ENCODE measurements at regions not wholly inside any gene's neighbourhood (a gene's known extent, or its start where the extent isn't known, plus 50 kb on each side); places are given as distances from the start of the nearest gene placed in this dataset.
"Not testable (repeated sequence)": the region's sequence is repeated elsewhere in the genome, so short reads cannot be mapped to it uniquely, and the experiment has no call there.

DNA sequence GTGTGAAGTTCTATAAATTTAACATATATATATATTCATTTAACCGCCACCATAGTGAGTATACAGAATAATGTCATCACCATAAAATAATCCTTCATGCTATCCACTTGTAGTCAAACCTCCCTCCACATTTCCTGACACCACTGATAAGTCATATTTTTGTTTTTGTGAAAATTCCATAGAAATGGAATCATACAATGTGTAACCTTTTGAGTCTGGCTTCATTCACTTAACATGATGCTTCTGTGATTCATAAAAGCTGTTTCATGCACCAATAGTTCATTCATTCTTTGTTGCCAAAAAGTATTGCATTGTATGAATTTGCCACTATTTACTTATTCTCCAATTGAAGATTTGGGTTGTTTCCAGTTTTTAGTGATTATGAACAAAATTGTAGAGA is 497.5 kb upstream of the PCDH20 start:
- ATAC-seq = no peak

DNA sequence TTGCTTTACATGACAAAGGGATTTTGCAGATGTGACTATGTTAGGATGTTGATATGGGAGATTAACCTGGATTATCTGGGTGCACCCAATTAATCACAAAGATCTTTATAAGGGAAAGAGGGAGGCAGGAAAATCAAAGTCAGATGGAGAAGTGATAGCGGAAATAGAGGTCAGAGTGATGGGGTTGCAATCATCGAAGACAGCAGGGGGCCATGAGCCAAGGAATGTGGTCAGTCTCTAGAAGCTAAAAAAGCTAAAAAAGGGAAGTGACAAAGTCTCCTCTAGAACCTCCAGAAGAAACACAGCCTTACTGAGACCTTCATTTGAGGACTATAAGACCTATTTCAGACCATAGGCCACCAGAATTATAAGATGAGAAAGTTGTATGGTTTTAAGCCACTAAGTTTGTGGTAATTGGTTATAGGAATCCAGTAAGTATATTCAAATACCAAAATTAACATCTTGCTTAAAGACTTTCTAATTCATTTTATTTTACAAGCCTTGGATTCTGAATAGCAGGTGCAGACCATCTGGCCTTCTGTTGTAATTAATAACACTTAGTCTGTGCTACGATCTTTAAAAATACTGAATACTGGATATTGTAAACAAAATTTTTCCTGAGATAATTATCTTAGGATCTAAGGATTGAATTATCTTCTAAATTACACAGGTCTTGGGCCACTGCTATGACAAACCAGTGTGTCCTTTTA is 493.4 kb upstream of the PCDH20 start:
- H3K4me1 Mint-ChIP-seq = no peaks in the 10 kb centered on the region
- H3K27ac Mint-ChIP-seq = no peak overlapping the region
- H3K9me3 ChIP-seq (ENCODE audit: control insufficient read depth, low read length, poor library complexity, severe bottlenecking) = no peaks in the 10 kb centered on the region
- no peak overlapping the region for H3K4me3 Mint-ChIP-seq
- DNase-seq = no peak
- no peaks in the 10 kb centered on the region for H3K36me3 Mint-ChIP-seq (ENCODE audit: low read depth)
- H3K27me3 Mint-ChIP-seq = no peaks in the 10 kb centered on the region
- ATAC-seq = no peak

More for the DNA sequence above, 497.5 kb upstream of the PCDH20 start:
- DNase-seq = no peak
- no peaks in the 10 kb centered on the region for H3K4me1 Mint-ChIP-seq
- H3K27ac Mint-ChIP-seq = no peak overlapping the region
- H3K4me3 Mint-ChIP-seq = no peak overlapping the region
- H3K27me3 Mint-ChIP-seq = no peaks in the 10 kb centered on the region
- H3K9me3 ChIP-seq (ENCODE audit: control insufficient read depth, low read length, poor library complexity, severe bottlenecking) = peaks cover 2% of the 10 kb centered on the region
- H3K36me3 Mint-ChIP-seq (ENCODE audit: low read depth) = no peaks in the 10 kb centered on the region

DNA sequence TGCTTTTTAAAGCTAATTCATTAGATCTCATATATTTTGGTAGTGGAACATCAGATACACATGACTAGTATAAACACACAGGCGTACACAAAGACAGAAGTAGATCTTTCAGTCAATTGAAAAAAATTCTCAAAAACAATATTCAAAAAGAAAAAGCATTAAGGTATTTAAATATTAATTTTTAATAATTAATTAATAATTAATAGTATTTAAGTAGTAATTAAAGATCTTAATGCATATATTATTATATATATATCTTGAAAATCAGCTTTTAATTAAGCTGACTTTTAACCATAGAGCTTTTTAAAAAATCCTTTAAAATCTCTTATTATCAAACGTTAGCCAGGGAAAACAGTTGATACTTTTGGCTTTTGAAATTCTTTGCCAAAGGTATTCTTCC is 489.4 kb upstream of the PCDH20 start:
- Mint-ChIP-seq H3K27ac (no peak overlapping the region), H3K4me3 (no peak overlapping the region), H3K36me3 (ENCODE audit: low read depth) (no peaks in the 10 kb centered on the region), H3K4me1 (no peaks in the 10 kb centered on the region), H3K27me3 (no peaks in the 10 kb centered on the region)
- no peak for ATAC-seq
- DNase-seq = no peak
- no peaks in the 10 kb centered on the region for H3K9me3 ChIP-seq (ENCODE audit: control insufficient read depth, low read length, poor library complexity, severe bottlenecking)

DNA sequence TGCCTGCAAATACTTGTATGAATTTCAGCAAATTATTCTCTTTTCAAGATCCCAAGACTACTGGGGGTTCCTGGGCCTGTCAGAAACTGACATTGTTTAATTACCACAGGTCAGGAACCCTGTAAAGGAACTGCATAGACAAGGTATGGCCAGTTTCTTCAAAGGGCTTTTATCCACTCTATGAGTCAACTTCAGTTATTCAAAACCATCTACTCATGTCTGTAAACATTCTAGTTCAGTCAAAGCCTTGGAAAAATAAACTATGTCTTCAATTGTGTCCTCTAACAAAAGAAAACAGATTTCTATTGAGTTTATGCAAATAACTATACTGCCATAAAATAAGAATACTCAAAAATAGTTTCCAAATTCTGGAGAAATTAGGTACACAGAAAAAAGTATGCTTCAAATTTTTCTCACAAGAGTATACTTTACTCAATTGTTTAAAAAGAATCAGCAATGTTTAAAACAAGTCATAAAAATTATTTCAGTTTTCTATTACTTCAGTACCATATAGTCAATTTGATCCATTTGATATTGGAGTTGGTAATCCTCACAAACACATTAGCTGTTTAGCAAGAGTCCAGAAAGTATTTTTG is 486.4 kb upstream of the PCDH20 start:
- no peaks in the 10 kb centered on the region for H3K36me3 Mint-ChIP-seq (ENCODE audit: low read depth)

DNA sequence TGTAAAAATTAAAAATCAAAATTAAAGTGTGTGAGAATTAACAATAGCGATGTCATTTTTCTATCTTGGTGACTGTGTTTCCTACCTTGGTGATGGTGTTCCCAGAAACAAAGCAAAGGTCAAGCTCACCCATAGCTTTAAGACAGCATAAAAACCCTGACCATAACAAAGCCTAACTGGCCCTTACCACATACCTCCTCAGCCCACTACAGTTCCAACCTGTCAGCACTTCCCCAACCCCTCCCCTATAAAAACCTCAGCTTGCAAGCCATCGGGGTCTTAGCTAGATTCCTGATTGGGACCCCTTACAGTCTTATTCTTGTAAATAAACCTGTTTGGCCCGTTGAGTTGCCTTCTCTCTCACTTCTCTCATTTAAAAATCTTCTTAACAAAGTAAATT is 484.4 kb upstream of the PCDH20 start:
- Mint-ChIP-seq H3K27me3 (no peaks in the 10 kb centered on the region), H3K4me3 (no peak overlapping the region), H3K27ac (no peak overlapping the region), H3K36me3 (ENCODE audit: low read depth) (no peaks in the 10 kb centered on the region), H3K4me1 (no peaks in the 10 kb centered on the region)
- H3K9me3 ChIP-seq (ENCODE audit: control insufficient read depth, low read length, poor library complexity, severe bottlenecking) = no peaks in the 10 kb centered on the region
- no peak for DNase-seq
- no peak for ATAC-seq

More for the DNA sequence above, 486.4 kb upstream of the PCDH20 start:
- Mint-ChIP-seq H3K4me1 (no peaks in the 10 kb centered on the region), H3K27me3 (no peaks in the 10 kb centered on the region), H3K4me3 (no peak overlapping the region), H3K27ac (no peak overlapping the region)
- no peak for DNase-seq
- no peaks in the 10 kb centered on the region for H3K9me3 ChIP-seq (ENCODE audit: control insufficient read depth, low read length, poor library complexity, severe bottlenecking)
- ATAC-seq = no peak

DNA sequence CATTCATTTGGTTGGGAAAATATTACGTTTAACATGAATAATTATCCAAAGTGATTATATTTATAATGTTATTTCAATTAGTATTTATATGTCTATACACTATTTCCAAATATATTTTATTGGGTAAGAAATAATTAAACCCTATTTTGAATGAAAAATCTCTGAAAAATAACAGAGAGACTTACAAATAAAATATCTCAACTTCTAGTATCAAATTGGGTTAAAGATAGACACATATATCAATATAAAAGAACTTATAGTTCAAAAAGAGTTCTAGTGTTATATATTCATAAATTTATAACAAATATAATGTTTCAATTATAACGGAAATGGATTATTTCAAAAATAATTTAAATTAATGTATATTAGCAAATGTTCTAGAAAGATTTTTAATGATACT is 482.6 kb upstream of the PCDH20 start:
- Mint-ChIP-seq H3K27me3 (no peaks in the 10 kb centered on the region), H3K4me3 (no peak overlapping the region), H3K4me1 (no peaks in the 10 kb centered on the region), H3K36me3 (ENCODE audit: low read depth) (no peaks in the 10 kb centered on the region), H3K27ac (no peak overlapping the region)
- no peaks in the 10 kb centered on the region for H3K9me3 ChIP-seq (ENCODE audit: control insufficient read depth, low read length, poor library complexity, severe bottlenecking)
- DNase-seq = no peak
- ATAC-seq = no peak

DNA sequence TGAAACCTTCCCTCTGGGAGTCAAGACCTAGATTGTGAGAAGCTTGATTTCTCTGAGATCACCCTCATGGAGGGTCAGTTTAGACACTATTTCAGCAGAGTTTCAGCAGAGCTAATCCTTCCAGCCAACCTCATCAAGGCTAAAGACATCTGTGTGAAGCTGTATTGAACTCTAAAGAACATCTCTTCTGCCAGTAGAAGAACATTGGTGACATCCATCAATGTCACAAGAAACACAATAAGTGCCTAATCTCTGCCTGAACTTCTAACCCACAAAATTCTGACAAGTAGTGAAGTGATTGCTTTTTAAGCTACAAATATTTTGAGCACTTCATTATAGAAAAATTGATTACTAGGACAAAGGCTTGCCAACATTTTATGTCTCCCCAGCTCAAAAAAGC is 475.8 kb upstream of the PCDH20 start:
- no peaks in the 10 kb centered on the region for H3K9me3 ChIP-seq (ENCODE audit: control insufficient read depth, low read length, poor library complexity, severe bottlenecking)
- H3K27me3 Mint-ChIP-seq = no peaks in the 10 kb centered on the region
- H3K36me3 Mint-ChIP-seq (ENCODE audit: low read depth) = no peaks in the 10 kb centered on the region
- DNase-seq (no peak), ATAC-seq (no peak)
- no peaks in the 10 kb centered on the region for H3K4me1 Mint-ChIP-seq
- no peak overlapping the region for H3K4me3 Mint-ChIP-seq
- H3K27ac Mint-ChIP-seq = no peak overlapping the region

DNA sequence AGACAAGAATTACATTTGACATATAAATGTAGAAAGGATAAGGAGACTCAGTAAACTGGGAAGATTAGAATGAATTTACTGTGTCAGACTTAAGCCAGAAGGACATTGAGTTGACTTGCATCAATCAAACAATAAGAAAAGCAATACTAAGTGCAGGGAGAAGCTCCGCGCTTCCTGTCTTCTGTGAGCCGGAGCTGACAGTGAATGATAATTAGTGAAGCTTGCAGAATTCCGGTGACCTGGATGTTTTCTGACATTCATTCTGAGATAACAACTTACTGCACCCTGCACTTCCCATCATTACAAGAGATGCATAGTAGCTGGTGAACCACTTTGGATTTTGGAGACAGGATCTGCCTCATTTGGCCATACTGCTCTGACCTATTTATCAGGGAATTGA is 469.2 kb upstream of the PCDH20 start:
- H3K9me3 ChIP-seq (ENCODE audit: control insufficient read depth, low read length, poor library complexity, severe bottlenecking) = no peaks in the 10 kb centered on the region
- no peak overlapping the region for H3K27ac Mint-ChIP-seq
- no peak for ATAC-seq
- no peaks in the 10 kb centered on the region for H3K27me3 Mint-ChIP-seq
- no peak overlapping the region for H3K4me3 Mint-ChIP-seq
- H3K4me1 Mint-ChIP-seq = no peaks in the 10 kb centered on the region
- H3K36me3 Mint-ChIP-seq (ENCODE audit: low read depth) = no peaks in the 10 kb centered on the region
- DNase-seq = no peak

DNA sequence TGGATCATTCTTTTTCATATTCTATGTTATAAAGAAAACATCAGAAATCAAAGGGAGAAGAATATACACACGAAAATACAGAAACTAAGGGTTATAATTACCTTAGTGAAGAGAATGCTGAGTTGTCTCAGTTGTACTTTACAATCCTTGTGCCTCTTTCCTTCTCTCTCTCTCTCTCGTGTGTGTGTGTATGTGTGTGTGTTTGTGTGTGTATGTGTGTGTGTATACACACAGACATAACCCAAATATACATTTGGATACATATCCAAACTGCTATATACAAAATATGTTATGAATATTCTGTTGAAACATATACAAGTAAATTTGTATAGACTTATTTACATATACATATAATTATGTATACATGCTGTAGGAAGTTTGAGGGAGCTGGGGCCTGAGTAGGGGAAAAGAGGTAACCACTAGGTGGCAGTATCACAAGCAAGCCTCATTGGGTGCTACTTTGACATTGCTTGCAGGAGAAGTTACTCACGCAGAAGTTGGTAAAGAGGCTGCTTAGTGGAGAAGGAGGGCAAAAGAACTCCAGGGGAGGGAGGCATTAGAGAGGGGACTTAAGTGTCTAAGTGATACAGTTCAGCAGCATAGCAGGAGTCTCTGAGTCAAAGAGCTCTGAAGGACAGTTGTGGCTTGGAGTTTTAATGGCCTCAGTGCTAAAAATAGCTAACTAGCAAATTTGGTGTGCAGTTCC is 465.1 kb upstream of the PCDH20 start:
- no peaks in the 10 kb centered on the region for H3K4me1 Mint-ChIP-seq
- no peaks in the 10 kb centered on the region for H3K36me3 Mint-ChIP-seq (ENCODE audit: low read depth)
- H3K27ac Mint-ChIP-seq = no peak overlapping the region
- H3K4me3 Mint-ChIP-seq = no peak overlapping the region
- H3K9me3 ChIP-seq (ENCODE audit: control insufficient read depth, low read length, poor library complexity, severe bottlenecking) = no peaks in the 10 kb centered on the region
- ATAC-seq (peak; percentile 21), DNase-seq (no peak)
- no peaks in the 10 kb centered on the region for H3K27me3 Mint-ChIP-seq

DNA sequence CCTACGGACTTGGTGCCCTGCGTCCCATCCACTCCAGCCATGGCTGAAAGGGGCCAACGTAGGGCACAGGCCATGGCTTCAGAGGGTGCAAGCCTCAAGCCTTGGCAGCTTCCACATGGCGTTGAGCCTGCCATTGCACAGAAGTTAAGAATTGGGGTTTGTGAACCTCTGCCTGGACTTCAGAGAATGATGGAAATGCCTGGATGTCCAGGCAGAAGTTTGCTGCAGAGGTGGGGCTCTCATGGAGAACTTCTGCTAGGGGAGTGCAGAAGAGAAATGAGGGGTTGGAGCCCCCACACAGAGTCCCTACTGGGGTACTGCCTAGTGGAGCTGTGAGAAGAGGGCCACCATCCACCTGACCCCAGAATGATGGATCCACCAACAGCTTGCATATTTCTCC is 462.9 kb upstream of the PCDH20 start:
- not testable (repeated sequence) for H3K27me3 Mint-ChIP-seq; H3K27ac Mint-ChIP-seq; H3K4me3 Mint-ChIP-seq; DNase-seq; ATAC-seq; H3K4me1 Mint-ChIP-seq; H3K9me3 ChIP-seq (ENCODE audit: control insufficient read depth, low read length, poor library complexity, severe bottlenecking); H3K36me3 Mint-ChIP-seq (ENCODE audit: low read depth)

DNA sequence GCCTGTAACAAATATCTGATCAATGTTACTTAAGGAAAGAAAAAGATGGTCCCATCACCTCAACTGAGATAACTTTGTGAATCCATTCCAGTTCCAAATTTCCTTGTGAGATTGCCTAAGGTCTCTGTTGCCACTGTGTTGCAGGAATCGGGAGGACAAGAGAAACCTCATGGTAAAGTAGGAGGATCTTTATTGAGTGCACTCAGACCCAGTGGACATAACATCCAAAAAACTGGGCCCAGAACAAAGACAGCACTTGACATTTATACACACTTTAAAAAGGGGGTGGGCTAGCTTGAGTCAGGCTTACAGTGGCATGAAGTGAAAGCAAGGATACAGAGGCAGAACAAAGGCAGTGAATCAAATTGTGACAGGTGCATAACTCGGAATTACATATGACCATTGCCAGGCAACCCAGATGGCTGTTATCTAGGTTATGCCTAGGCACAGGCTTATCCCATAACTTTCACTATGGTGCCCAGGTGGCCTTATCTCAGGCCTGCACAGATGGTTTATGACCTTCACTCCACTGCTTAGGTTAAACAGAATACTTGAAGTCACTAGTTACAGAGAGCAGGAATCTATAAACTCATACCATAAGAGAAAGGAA is 459.4 kb upstream of the PCDH20 start:
- Mint-ChIP-seq H3K27me3 (no peaks in the 10 kb centered on the region), H3K27ac (no peak overlapping the region), H3K4me1 (no peaks in the 10 kb centered on the region), H3K4me3 (no peak overlapping the region), H3K36me3 (ENCODE audit: low read depth) (no peaks in the 10 kb centered on the region)
- H3K9me3 ChIP-seq (ENCODE audit: control insufficient read depth, low read length, poor library complexity, severe bottlenecking) = no peaks in the 10 kb centered on the region
- DNase-seq (no peak), ATAC-seq (no peak)

DNA sequence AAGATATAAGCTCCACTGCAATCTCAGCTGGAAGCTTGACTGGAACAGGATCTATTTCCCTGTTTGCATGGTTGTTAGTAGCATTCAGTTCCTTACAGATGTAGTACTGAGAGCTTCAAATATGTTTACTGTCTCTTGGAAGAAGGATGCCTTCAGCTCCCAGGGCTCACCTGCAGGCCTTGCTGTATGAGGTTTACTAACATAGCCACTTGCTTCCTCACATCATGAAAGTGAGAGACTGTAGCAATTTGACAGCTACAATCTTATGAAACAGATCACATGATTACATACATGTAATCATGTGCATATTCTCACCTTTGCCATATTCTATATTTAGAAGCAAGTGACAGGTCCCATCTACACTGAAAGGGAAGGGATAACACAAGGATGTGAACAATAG is 458.1 kb upstream of the PCDH20 start:
- H3K36me3 Mint-ChIP-seq (ENCODE audit: low read depth) = no peaks in the 10 kb centered on the region
- DNase-seq (no peak), ATAC-seq (no peak)
- H3K27ac Mint-ChIP-seq = no peak overlapping the region
- H3K27me3 Mint-ChIP-seq = no peaks in the 10 kb centered on the region
- H3K4me3 Mint-ChIP-seq = no peak overlapping the region
- H3K4me1 Mint-ChIP-seq = no peaks in the 10 kb centered on the region
- no peaks in the 10 kb centered on the region for H3K9me3 ChIP-seq (ENCODE audit: control insufficient read depth, low read length, poor library complexity, severe bottlenecking)

DNA sequence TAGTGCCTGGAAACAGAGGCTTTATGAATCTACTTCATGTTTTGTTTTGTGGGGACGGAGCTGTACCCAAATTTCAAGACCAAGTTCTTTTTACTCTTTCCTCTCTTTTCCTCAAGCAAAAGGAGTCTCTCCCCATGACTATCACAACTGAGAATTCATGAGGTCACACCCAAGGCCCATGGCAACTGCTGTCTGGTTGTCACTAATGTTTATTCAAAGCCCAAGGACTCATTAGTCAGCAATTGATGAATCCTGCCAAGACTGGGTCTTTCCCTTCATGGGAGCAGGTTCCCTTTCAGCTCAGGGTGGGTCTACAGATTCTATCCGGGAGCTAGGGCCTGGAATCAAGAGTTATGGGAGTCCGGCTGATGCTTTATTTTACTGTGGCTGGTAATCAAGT is 441.5 kb upstream of the PCDH20 start:
- H3K4me1 Mint-ChIP-seq = no peaks in the 10 kb centered on the region
- H3K36me3 Mint-ChIP-seq (ENCODE audit: low read depth) = no peaks in the 10 kb centered on the region
- H3K4me3 Mint-ChIP-seq = no peak overlapping the region
- ATAC-seq (no peak), DNase-seq (no peak)
- H3K27me3 Mint-ChIP-seq = no peaks in the 10 kb centered on the region
- H3K27ac Mint-ChIP-seq = no peak overlapping the region
- H3K9me3 ChIP-seq (ENCODE audit: control insufficient read depth, low read length, poor library complexity, severe bottlenecking) = no peaks in the 10 kb centered on the region

All from T-helper 17 cell (primary cell).